Neuronal stem cell (in vitro differentiated cells): ENCODE measurements at regions not wholly inside any gene's neighbourhood (a gene's known extent, or its start where the extent isn't known, plus 50 kb on each side); places are given as distances from the start of the nearest gene placed in this dataset.

Experiments used
- DNase-seq: peaks from one replicate; pipeline ENCODE4 v3.0.0-alpha.2; 2013; ENCODE audit warnings: low spot score
- H2AFZ ChIP-seq: one replicate; pipeline ENCODE4 v1.6.1; 2013; ENCODE audit warnings: mild to moderate bottlenecking, low read length, inconsistent platforms
- H2AK5ac ChIP-seq: 2 replicates; pipeline ENCODE4 v1.6.1; 2013; ENCODE audit warnings: low read depth, mild to moderate bottlenecking, inconsistent platforms, low read length, moderate library complexity, mixed read lengths
- H2BK120ac ChIP-seq: 2 replicates; pipeline ENCODE4 v1.6.1; 2013; ENCODE audit warnings: low read depth, mild to moderate bottlenecking, inconsistent platforms, low read length, moderate library complexity, mixed read lengths
- H2BK12ac ChIP-seq: one replicate; pipeline ENCODE4 v1.6.1; 2013; ENCODE audit warnings: low read length, inconsistent platforms
- H2BK15ac ChIP-seq: 2 replicates; pipeline ENCODE4 v1.6.1; 2013; ENCODE audit warnings: mild to moderate bottlenecking, low read length, inconsistent platforms, mixed read lengths
- H2BK5ac ChIP-seq: one replicate; pipeline ENCODE4 v1.6.1; 2013; ENCODE audit warnings: inconsistent platforms, mild to moderate bottlenecking, low read length, moderate library complexity
- H3K14ac ChIP-seq: one replicate; pipeline ENCODE4 v1.6.1; 2013; ENCODE audit warnings: low read length, inconsistent platforms
- H3K18ac ChIP-seq: 2 replicates; pipeline ENCODE4 v1.6.1; 2013; ENCODE audit warnings: low read length, inconsistent platforms
- H3K23ac ChIP-seq: 2 replicates; pipeline ENCODE4 v1.6.1; 2013; ENCODE audit warnings: low read depth, mild to moderate bottlenecking, mixed read lengths, low read length, inconsistent platforms; ENCODE audit not compliant: poor library complexity
- H3K27ac ChIP-seq: replicated peaks from 3 replicates; pipeline ENCODE4 v1.5.1; 2013; ENCODE audit warnings: low read length, inconsistent platforms
- H3K27me3 ChIP-seq, 3 experiments: 2 replicates each; pipeline ENCODE4 v1.6.1; 2013; ENCODE audit warnings: low read length in 3 of 3, mild to moderate bottlenecking in 2 of 3, inconsistent platforms in 1 of 3, low read depth in 1 of 3, mixed read lengths in 1 of 3, moderate library complexity in 1 of 3; ENCODE audit not compliant: control insufficient read depth in 3 of 3, insufficient read depth in 3 of 3
- H3K36me3 ChIP-seq, 2 donors: replicated peaks in 1 of 2; 2 replicates each; pipeline ENCODE4 v1.6.1; 2013; ENCODE audit warnings: low read length in 2 of 2; ENCODE audit not compliant: control insufficient read depth in 2 of 2, insufficient read depth in 2 of 2
- H3K4ac ChIP-seq: 2 replicates; pipeline ENCODE4 v1.6.1; 2013; ENCODE audit warnings: inconsistent platforms, mild to moderate bottlenecking, low read length, moderate library complexity
- H3K4me1 ChIP-seq, 2 donors: 1 replicate in 1 of 2; 2 replicates in 1 of 2; pipeline ENCODE4 v1.6.1; 2013; ENCODE audit warnings: low read length in 2 of 2, low read depth in 1 of 2; ENCODE audit not compliant: control insufficient read depth in 2 of 2, insufficient read depth in 1 of 2
- H3K4me2 ChIP-seq: one replicate; pipeline ENCODE4 v1.6.1; 2013; ENCODE audit warnings: mild to moderate bottlenecking, low read length, inconsistent platforms; ENCODE audit not compliant: insufficient read depth, poor library complexity, severe bottlenecking
- H3K4me3 ChIP-seq, 2 donors: 2 replicates each; pipeline ENCODE4 v1.5.1; 2013; ENCODE audit warnings: low read length in 2 of 2, mild to moderate bottlenecking in 2 of 2, inconsistent platforms in 1 of 2, moderate library complexity in 1 of 2
- H3K79me1 ChIP-seq: one replicate; pipeline ENCODE4 v1.6.1; 2013; ENCODE audit warnings: low read depth, mild to moderate bottlenecking, inconsistent platforms, low read length, moderate library complexity
- H3K9ac ChIP-seq: one replicate; pipeline ENCODE4 v1.6.1; 2013; ENCODE audit warnings: mild to moderate bottlenecking, low read depth, low read length, inconsistent platforms; ENCODE audit not compliant: poor library complexity
- H3K9me3 ChIP-seq, 2 donors: replicated peaks in 1 of 2; 2 replicates each; pipeline versions ENCODE3 to v1.6.1; 2013; ENCODE audit warnings: low read length in 2 of 2, mild to moderate bottlenecking in 2 of 2, inconsistent platforms in 1 of 2, low read depth in 1 of 2, mixed read lengths in 1 of 2, moderate library complexity in 1 of 2; ENCODE audit not compliant: control insufficient read depth in 2 of 2, insufficient read depth in 1 of 2
- H4K8ac ChIP-seq: one replicate; pipeline ENCODE4 v1.6.1; 2013; ENCODE audit warnings: low read depth, mild to moderate bottlenecking, inconsistent platforms, low read length, moderate library complexity
- H4K91ac ChIP-seq: one replicate; pipeline ENCODE4 v1.6.1; 2013; ENCODE audit warnings: low read length, low read depth, mild to moderate bottlenecking, inconsistent platforms; ENCODE audit not compliant: poor library complexity
- WGBS, 2 donors: extraction: QIAGEN DNeasy Blood & Tissue Kit; methylation state at CpG; one replicate each; pipeline ENCODE4 v1.1.7; 2013; ENCODE audit warnings: missing lambda C conversion rate in 2 of 2, mixed read lengths in 1 of 2; ENCODE audit not compliant: insufficient read length in 2 of 2, insufficient replicate concordance in 1 of 2; ENCODE audit errors: extremely low coverage in 2 of 2; 5-methylcytosine and 5-hydroxymethylcytosine counted together

DNA sequence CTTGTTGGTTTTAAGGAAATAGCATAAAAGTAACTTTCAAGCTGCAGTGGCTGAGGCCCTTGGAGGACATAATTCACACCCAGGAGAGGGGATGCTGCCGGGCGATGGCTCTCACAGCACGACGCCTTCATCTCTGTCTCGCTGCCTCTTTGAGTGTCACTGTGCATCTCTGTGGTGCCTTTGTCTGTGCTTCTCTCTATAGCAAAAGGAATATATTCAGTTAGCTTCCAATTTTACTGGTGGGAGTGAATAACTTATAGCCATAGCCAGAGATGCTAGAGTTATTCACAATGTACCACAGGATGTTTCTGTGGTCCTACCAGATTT, 276.7 kb downstream of the SYK start:
- Histone ChIP-seq H3K36me3 (no peaks in the 10 kb centered on the region), H3K4me2 (no peak overlapping the region), H3K4ac (no peak overlapping the region), H3K27ac (no peak overlapping the region), H2BK15ac (no peak overlapping the region), H3K9me3 (no peaks in the 10 kb centered on the region), H2AFZ (no peak overlapping the region), H3K4me1 (peaks cover 0 to 2% of the 10 kb centered on the region in 2 donors), H4K91ac (no peak overlapping the region), H3K27me3 (no peaks in the 10 kb centered on the region), H4K8ac (no peak overlapping the region), H2AK5ac (no peak overlapping the region), H3K79me1 (no peaks in the 10 kb centered on the region), H3K9ac (no peak overlapping the region), H2BK120ac (no peak overlapping the region), H3K18ac (no peak overlapping the region), H3K23ac (no peak overlapping the region), H2BK5ac (no peak overlapping the region), H3K14ac (no peak overlapping the region), H3K4me3 (no peak overlapping the region), H2BK12ac (no peak overlapping the region)
- no CpG with 5 or more reads among the region's 5 CpGs for WGBS, 2 donors
- no peak for DNase-seq

DNA sequence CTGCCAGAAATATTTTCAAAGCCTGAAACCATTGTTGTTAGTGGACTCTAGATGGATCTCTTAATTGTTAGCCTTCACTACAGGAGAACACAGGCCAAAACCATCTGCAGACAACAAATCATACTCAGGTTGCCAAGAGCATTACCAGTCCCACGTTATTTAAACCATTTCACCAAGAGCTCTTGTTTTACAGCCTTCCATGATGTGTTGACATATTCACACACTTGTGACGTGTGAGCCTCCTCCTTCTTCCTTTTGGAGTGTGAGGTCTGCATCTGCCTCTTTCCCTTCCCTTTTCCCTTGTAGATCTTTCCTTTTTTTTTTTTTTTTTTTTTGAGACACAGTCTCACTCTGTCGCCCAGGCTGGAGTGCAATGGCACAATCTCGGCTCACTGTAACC, 279.0 kb downstream of the AUH start:
- no peaks in the 10 kb centered on the region for H3K27me3 ChIP-seq
- no peak overlapping the region for H4K91ac ChIP-seq
- DNase-seq, result no peak
- H3K9ac ChIP-seq, result no peak overlapping the region
- H3K4ac ChIP-seq, result no peak overlapping the region
- no peak overlapping the region for H2BK12ac ChIP-seq
- H2BK120ac ChIP-seq, result no peak overlapping the region
- no peak overlapping the region for H2AFZ ChIP-seq
- no peaks in the 10 kb centered on the region for H3K79me1 ChIP-seq
- no peak overlapping the region for H3K27ac ChIP-seq
- no peak overlapping the region for H3K18ac ChIP-seq
- H4K8ac ChIP-seq, result no peak overlapping the region
- H3K14ac ChIP-seq, result no peak overlapping the region
- H3K23ac ChIP-seq, result no peak overlapping the region
- H3K4me1 ChIP-seq, result no peaks in the 10 kb centered on the region
- no peak overlapping the region for H2BK5ac ChIP-seq
- no CpG with 5 or more reads among the region's 4 CpGs for WGBS, 2 donors
- no peak overlapping the region for H2BK15ac ChIP-seq
- H3K9me3 ChIP-seq, result no peaks in the 10 kb centered on the region
- no peak overlapping the region for H3K4me2 ChIP-seq
- no peak overlapping the region for H2AK5ac ChIP-seq
- H3K4me3 ChIP-seq, result no peak overlapping the region
- no peaks in the 10 kb centered on the region for H3K36me3 ChIP-seq

DNA sequence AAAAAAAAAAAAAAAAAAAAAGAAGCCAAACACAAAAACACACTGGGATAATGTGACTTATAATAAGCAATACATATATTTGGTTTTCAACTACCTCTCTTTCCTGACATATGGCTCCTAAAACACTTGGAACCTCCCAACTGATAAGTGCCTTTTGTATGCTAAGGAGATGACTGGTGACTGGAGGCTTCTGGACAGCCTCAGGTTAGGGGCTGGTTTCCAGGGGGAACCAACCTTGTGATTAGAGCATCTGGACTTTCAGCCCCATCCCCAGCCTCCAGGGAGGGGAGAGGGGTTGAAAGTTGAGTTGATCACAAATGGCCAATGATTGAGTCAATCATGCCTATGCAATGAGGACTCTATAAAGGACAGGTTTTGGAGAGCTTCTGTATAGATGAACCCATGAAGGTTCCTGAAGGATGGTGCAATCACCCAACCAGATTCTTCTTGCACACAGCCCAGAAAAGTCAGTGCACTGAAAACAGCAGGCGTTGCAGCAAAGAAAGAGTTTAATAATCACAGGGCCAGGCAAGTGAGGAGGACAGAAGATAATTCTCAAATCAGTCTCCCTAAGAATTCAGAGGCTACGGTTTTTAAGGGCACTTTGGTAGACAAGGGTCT, 276.7 kb downstream of the AUH start:
- Histone ChIP-seq H3K4ac (no peak overlapping the region), H4K8ac (no peak overlapping the region), H2BK120ac (no peak overlapping the region), H3K14ac (no peak overlapping the region), H3K4me1 (no peaks in the 10 kb centered on the region), H2BK5ac (no peak overlapping the region), H2AFZ (no peak overlapping the region), H4K91ac (no peak overlapping the region), H3K4me2 (no peak overlapping the region), H3K9ac (no peak overlapping the region), H2BK12ac (no peak overlapping the region), H2BK15ac (no peak overlapping the region), H3K36me3 (no peaks in the 10 kb centered on the region), H2AK5ac (no peak overlapping the region), H3K18ac (no peak overlapping the region), H3K27ac (no peak overlapping the region), H3K27me3 (peaks cover 0 to 3% (median 0%) of the 10 kb centered on the region in 3 experiments), H3K9me3 (no peaks in the 10 kb centered on the region), H3K79me1 (no peaks in the 10 kb centered on the region), H3K23ac (no peak overlapping the region), H3K4me3 (no peak overlapping the region)
- DNase-seq, result no peak
- WGBS, 2 donors, result no CpG with 5 or more reads among the region's 2 CpGs

DNA sequence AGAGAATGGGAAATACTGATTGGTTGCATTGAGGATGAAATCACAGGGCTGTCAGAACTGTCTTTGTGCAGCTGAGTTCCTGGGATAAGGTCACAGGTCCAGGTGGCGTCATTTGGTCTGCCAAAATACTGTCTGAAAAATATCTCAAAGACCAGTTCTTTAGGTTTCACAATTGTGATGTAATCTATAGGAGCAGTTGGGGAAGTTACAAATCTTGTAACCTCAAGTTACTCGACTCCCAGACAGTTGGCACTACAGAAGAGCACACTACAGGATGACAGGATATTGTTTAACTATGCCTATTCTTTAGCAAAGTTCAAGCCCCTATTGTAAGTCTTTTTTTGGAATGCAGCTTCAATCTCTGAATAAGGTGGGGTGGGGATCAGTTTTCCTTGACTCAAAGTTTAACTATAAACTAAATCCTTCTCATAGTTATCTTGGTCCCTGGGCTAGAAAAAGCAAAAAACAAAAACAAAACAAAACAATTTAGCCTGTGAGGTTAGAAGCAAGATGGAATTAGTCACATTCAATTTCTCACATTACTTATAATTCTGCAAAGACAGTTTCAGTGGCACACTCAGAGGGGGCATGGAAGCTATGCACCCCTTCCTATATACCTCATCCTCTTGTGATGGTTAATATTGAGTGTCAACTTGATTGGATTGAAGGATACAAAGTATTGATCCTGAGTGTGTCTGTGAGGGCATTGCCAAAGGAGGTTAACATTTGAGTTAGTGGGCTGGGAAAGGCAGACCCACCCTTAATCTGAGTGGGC, 276.0 kb downstream of the AUH start:
- Histone ChIP-seq H3K9ac (no peak overlapping the region), H3K27ac (no peak overlapping the region), H3K23ac (no peak overlapping the region), H3K18ac (no peak overlapping the region), H2BK15ac (no peak overlapping the region), H2BK5ac (no peak overlapping the region), H4K91ac (no peak overlapping the region), H3K4me1 (no peaks in the 10 kb centered on the region), H3K4me2 (no peak overlapping the region), H4K8ac (no peak overlapping the region), H3K4me3 (no peak overlapping the region), H3K79me1 (no peaks in the 10 kb centered on the region), H3K14ac (no peak overlapping the region), H2AK5ac (no peak overlapping the region), H2BK120ac (no peak overlapping the region), H3K27me3 (peaks cover 0 to 3% (median 0%) of the 10 kb centered on the region in 3 experiments), H3K36me3 (no peaks in the 10 kb centered on the region), H3K4ac (no peak overlapping the region), H2BK12ac (no peak overlapping the region), H2AFZ (no peak overlapping the region), H3K9me3 (no peaks in the 10 kb centered on the region)
- DNase-seq, result no peak
- no CpG with 5 or more reads among the region's 2 CpGs for WGBS, 2 donors
